GM21423 (cell line): ENCODE measurements at regions not wholly inside any gene's neighbourhood (a gene's known extent, or its start where the extent isn't known, plus 50 kb on each side); places are given as distances from the start of the nearest gene placed in this dataset.

ENCODE experiments used
- ATAC-seq: cut with Tn5 transposase; IDR thresholded peaks from one replicate; pipeline ENCODE4 v1.9.1; 2021; ENCODE audit warnings: mild to moderate bottlenecking, moderate library complexity; ENCODE audit not compliant: unreplicated experiment

DNA sequence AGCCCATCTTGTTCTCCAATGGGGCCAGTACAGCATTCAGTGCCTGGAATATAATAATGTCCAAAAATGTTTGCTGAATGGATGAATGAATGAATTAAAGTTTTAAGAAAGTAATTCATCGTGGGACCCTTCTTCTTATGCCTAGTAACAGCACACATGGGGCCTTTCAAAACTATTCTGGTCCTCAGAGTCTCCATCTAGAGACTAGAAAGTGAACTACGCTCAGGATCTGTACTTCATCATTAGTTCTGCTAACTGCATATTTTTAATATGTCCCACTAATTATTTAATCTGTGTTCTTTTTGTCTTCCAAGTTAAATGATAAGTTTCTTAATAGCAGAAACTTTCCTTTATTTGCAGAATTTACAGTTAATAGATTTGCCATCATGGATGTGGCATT, 172.5 kb downstream of the SMAD2 start:
- ATAC-seq = no peak

DNA sequence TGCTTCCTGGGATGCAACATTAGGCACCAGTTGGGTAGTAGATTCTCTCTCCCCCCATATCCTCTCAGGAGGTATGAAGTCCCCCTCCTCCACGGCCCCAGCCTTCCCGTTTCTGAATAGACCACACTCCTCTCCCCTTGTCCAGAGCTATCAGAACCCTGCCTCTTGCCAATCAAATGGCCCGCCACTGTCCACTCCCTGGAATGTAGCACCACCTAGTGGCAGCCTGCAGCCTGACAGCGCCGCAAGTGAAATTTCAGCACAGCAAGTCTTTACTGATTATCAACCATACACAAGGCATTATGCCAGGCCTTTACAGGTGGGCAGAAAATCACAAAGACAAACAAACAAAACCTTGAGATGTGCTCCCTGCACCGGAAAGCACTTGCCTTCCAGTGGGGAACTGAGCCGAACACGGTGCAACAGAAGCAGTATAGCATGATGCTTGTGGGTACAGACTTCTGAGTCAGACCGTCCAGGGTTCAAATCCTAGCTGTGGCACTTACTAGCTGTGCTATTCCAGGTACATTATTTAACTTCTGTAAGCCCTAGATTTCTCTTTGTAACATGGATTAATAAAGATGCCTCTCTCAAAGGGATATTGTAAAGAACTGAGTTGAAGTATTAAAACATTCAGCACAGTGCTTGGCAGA, 174.0 kb downstream of the SMAD2 start:
- ATAC-seq = no peak

DNA sequence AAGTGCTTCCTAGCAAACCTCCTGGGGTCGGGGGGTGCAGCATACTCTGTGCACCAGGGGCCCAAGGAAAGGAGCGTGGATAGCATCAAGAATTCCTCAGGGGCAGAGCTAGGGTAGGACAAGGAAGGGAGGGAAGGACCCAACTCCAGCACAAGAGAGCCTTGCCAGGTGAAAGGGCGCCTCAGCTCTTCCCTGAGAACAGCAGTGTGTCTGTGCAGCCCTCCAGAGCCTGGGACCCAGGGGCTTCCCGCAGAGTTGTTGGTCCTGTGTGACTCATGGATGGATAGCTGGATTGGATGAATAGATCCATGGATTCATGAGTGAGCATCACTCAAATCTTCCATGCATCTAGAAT, 175.4 kb downstream of the SMAD2 start:
- no peak for ATAC-seq

DNA sequence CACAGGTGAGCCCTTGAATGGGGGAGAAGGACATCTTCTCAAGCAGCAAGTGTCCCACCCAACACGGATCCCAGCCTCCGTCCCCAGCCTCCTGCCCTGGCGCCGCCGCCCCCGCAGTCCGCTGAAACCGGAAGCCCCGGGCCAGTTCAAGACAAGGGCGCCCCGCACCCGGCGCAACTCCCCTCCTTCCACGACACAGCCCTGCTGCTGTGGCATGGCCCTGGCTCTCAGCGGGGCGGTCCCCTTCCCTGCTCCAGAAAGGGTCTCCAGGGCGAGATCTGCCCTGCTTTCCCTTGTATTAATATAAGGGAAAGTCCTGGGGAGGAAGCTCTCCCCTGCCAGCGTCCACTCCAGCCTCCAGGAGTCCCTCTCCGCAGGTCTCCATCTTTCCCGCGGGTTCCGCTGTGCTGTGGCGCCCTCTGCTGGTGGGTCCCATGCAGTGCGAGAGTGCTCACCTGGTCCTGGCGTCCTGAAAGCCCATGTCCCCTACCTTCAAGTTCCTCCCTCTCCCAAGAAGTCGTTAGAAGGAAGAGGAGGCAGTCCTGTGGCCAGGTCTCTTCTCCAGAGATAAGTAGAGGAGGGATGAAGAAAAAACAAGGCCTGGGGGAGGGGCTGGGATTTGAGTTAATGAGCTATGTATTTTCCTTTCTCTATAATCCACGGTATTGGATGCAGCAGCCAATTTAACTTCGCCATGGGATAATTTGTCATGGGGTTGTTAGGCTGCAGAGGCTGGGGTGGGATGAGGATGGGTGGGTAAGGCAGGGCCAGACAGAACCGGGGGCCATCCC, 176.0 kb downstream of the SMAD2 start:
- ATAC-seq = no peak

DNA sequence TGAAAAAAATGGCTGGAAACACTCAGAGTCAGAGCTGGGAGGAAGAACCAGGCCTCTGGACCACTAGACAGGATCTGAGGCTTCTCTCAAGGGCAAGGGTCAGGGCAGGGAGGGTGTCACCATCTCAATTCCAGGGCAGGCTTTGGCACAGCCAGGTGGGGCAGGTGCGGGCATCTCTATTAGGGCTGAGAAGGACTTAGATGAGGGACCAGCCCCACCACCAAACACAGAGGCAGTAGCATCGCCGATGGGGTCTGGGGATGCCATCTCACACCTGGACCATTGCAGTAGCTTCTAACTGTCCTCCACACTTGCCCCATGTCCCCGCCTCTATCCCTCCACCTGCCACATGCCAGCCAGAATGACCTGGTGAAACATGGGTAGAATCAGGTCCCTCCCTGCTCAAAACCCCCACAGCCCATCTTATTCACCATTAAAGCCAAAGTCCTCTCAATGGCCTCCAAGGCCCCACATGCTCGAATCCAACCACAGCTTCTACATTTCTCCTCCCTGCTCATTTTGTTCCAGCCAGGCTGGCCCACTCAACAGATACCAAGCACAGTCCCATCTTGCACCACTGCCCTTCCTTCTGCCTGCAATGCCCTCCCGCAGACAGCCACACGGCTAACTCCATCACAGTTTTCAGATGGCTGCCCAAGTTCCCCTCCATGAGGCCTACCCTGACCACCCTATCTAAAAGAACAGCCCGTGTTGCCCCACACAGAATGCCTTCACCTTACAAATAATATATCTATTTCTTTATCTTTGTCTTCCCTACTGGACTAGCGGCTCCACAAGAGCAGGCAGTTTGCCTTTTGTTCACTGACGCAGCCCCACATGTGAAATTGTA, 177.4 kb downstream of the SMAD2 start:
- ATAC-seq = no peak

DNA sequence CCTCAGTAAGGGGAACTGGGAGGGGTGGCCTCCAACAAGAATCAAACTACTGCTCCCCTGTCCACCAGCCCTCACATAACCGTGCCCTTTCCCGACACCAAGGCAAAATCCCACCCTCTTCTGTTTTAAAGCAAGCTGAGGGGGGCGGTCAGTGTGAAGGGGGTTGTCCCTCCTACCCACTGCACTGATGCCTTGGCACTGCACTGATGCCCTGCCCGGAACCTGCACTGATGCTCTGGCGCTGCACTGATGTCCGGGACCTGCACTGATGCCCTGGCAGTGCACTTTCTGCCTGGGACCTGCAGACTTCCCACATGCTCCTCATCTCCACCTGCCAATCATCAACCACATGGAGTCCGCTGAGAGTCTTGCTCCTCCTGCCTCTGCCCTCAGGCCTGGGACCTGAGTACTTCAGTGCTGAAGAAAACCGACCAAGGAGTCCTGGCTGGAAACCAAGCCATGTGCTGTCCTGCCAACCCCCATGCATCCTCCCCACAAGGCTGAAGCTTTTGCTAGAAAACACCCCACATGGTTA, 179.5 kb downstream of the SMAD2 start:
- ATAC-seq = no peak

DNA sequence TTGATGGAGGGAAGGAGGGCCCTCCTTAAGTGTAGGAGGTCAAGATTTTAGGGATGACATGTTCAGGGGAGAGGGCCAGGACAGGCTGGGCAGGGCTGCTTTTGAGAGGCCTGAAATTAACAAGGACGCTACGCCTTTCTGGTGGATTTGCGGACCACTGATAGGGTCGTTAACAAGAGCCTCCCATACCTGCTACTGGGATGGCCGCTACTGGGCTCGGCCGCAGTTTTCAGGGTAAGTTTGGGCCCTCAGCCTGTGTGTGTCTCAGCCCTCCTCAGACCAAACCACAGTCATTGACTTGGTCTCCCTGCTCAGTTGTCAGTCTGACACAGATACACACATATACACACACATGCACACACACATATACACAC, 180.9 kb downstream of the SMAD2 start:
- no peak for ATAC-seq

DNA sequence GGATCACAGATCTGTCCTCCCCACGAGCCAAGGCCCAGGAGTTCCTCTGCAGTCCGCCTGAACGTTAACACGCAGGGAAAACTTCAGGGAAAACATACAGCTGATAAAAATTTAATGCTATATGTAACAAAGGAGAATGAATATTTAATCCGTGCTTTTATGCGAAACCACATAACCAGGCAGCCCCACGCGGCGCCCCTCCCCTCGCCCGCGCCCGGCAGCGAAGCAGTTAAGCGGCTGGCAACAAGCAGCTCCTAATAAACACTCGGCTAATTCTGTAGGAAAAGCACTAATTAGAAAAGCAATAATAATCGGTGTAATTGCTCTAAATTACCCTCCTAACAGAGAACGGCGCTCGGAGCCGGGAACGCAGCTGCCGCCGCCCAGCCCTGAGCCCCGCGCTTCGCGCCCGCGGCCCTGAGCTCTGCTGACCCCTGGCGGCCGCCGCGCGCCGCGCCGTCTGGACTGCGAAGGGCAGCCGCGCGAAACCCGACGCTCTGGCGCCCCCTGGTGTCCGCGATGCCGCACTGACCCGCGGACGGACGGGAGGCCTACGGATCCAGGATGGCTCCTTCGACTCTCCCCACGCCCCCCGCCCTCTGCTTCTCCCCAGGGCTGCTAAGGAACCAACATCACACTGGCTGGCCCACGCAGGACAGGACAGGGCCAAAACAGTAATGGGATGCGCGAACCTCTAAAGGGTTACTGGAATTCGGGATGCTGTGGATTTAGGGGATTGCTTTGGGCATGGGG, 181.4 kb downstream of the SMAD2 start:
- peak; percentile 93 for ATAC-seq

DNA sequence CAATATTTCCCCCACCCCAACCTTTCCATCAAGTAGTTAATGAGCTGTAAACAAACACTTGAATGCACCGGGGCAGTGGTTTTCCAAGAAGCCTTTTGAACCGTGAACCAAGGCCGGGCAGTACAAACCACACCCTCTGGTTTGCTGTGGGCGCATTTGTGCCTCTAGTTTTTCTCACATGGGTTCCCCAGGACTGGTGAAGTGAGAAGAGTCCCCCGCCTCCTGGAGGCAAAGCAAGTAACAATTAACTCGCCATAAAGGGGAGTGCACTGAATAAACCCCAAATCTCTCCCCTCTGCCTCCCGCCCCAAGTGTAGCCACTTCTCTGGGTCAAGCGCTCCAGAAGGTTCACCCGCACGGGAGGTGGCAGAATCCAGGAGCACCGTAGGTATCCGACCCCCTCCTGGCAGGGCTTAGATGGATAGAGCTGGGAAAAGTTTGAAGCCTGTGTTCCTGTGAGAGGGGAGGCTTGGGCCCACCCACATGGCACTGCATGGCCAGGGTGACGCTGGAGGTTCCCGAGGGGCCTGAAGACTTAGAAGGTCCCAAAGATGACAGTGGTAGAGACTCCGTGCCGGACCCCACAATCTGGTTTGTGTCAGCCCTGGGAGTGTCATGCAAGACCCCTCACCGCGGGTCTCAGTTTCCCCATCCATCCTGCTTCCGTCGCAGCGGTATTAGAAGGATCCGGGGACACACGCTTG, 182.2 kb downstream of the SMAD2 start:
- no peak for ATAC-seq

DNA sequence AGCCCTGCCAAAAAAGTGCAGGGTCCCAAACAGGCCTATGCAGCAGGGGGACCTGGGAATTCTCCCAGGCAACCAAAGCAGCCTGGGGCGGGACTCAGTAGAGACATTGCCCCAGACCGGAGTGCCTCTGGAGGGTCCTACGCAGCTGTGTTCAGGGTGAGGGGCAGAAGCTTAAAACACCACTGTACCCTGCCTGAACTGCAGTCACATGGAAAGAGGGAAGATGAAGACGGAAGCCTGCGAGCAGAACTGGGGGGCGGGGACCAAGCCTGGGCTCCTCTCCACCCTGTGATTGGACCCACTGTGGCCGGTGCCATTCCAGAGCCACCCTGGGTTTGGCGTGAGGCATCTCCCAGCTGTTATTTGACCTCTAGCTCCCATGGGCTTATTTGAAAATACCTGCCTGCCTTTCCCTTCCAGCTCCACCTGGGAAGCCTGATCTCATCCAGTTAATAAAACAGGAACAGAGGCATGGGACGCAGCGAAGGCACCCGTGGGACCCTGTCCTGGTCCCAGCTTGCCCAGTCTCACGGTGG, 183.1 kb downstream of the SMAD2 start:
- no peak for ATAC-seq

DNA sequence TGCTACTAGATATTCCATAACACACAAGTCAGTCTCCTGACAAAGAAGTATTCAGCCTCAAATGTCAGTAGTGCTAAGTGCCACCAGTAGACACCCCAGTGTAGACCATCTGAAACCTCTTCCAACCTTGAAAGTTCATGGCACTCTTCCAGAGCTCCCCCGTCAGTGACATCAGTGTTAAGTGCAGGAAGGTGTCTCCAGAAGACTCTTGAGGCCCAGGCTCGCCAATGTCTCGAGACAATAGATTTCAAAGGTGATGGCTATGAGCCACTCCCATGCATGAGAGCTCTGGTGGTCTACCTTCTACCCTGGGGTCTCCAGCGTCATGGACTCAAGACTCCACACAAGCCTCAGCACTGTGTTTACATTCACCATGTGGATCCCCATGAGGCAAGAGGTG, 183.8 kb downstream of the SMAD2 start:
- ATAC-seq = no peak

DNA sequence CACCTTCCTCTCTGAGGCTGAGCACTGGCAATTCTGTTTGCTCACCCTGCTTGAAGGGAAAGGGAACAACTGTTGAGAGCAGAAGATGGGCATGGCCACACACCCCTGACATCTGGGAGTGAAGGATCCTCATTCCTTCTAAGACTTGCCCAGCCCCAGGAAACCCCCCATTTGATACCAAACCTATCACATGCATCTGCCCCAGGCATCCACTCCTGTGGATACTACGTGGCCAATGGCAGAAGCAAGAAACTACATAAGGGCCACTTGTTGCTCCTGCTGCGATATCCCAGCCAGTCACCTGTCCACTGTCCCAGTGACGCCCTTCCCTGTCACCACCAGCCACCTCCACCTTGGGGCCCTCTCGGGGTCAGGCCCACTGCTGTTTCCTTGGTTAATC, 185.2 kb downstream of the SMAD2 start:
- no peak for ATAC-seq

DNA sequence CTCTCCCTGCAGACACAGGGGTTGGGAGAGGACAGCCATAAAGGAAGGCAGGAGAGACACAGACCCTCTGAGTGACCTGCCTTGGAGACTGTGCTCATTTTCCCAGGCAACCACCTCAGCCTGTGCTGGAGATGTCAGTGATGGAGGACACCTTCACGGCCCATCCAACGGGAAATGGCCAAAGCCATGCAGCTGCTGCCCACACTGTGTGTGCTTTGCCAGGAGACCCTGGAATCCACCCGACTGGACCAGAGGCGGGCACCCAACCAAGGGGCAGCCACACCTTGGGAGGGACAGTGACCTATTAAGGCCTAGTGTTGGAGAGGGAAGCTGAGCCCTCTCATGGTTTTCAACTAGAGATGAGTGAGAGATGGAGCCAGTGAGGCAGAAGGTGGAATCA, 192.5 kb downstream of the SMAD2 start:
- ATAC-seq = no peak

DNA sequence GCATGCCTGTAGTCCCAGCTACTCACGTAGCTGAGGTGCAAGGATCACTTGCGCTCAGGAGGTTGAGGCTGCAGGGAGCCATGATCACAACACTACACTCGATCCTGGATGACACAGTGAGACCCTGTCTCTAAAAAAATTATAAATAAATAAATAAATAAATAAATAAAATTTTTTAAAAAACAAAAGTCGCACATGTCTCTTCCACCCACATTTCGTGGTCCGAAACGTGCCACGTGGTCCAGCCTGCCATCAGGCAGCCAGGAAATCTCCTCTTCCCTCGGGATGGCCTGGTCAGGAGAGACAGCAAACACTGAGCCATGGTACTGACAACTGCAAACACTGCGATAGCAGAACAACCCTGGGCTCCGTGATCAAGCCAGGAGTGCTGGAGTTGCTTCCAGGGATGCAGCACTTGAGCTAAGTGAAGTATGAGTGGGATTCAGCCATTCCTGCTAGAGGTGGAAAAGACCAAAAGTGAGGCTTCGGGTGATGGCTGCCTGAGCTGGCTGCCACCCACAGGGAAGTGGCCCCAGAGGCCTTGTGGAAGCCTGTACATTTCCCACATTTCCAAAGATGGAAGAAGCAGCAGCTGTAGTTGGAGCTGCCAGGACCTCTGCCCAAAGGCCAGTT, 193.1 kb downstream of the SMAD2 start:
- ATAC-seq = no peak

DNA sequence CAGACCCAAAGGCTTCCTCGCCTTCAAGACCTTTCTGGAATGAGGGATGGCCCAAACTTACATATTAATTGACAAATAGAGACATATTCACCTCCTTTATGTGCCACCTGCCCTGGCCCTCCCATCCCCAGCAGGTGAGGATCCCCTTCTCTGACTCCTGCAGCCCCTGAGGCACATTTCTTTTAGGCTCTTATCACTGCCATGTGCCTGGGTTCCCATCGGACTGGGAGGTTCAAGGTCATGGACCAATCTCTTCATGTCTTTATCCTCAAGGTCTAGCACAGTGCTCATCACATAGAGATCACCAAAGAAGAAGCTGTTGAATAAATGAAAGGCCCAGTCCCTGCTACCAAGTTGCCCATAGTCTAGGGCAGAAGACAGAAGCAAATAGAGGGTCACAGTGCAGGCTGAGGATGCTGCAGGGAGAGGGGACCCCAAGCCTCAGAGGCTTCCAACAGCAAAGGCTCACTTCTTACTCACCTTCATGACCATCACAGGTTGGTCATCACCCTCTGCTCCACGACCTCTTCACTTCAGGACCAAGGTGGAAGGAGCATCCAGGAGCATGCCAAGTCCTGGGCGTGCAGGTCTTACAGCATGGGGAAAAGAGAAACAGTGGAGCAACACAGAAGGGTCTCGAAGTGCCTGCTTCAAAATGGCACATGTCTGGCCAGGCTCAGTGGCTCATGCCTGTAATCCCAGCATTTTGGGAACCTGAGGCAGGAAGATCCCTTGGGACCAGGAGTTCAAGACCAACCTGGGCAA, 193.9 kb downstream of the SMAD2 start:
- ATAC-seq = no peak

DNA sequence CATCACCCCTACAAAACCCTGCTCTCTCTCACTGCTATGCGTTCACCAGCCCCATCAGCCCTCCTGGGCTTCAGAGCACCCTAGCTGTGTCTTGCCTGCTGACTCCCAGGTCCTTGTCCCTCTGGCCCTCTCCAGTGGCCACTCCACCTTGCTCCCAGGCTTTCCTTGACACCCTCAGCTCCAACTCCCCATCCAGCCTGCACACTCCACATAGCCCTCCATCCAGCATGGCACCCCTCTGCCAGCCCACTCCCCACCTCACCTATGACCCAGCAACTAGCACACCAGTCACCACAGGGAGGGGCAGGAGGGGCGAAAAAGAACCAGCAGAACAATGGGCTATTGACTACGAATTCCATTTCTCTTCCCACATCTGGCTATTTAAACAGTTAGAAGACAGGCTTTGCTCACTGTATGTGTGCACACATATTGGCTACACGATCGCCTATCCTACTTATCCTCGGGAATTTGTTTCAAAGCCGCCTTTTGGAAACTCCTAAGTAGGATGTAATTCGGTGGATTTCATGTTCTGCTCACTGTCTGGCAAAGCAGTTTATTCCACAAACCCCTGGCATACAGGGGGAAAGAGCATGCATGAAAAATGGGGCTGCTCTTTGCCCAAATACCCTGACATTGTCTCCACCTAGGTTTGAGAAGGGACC, 195.3 kb downstream of the SMAD2 start:
- no peak for ATAC-seq

DNA sequence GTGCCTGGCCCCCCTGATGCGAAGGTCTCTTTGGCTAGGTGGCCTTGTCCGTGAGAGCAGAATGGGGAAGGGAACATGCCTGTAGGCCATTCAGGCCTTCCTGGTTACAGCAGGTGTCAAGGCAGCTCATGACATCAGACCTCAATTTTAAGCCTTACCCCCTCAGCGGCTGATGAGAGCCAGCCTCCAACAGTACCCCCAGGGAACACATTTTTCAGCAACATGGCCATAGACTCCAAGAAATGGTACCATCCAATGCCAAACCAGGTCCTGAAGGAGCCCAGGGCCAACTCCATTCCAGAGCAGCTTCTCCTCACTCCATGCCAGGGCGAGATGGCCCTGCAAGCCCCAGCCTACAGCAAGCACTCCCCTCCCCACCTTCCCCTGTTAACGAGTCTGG, 199.2 kb downstream of the SMAD2 start:
- no peak for ATAC-seq

DNA sequence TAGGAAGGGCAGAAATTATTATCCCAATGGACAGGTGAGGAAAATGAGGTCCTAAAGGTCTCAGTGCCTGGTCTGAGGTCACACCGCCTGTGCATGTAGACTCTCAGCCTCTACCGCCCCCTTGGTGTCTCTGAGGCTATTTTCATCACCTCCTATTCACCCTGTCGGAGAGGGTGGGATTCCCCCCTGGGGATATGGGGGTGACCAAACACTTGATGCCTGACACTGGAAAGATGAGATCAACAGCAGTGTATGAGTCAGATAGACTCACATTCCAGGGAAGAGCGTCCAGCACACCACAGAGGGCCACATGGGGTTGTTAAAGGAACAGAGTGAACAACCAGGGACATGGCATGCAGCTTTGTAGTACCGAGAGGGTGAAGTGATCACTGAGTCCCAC, 199.7 kb downstream of the SMAD2 start:
- no peak for ATAC-seq
